ENCODE measurements at regions not wholly inside any gene's neighbourhood (a gene's known extent, or its start where the extent isn't known, plus 50 kb on each side); places are given as distances from the start of the nearest gene placed in this dataset.

DNA sequence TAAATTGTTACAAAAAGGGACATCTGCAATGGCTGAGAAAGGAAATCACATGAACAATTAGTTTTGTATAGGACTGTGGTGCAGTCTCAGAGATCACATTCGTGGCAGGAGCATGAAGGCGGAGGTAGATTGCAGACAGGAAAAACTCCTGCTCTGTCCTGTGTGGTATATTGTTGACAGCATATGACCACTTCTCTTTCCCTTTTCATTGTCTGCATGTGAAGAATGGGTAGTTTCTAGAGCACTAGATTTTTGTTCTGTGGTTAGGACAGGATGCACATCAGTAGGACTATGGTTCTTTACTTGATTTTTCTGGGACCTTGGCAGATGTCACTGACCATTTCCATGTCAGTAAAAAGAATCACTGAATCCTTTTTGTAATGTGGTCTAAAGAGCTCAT, 625.9 kb upstream of the PKN2 start:
- in situ Hi-C loops (cut with MboI; ENCODE audit: low pct_ligation_motif_present in 1 of 4, low pct_unique_long_range_greater_than_20kb in 1 of 4, low sequenced_read_pairs in 3 of 4) = loop anchor here in 2 of 4 donors (25.0 kb wide), 2 partner anchors 746 to 771 kb away; no protein-coding TSS in a partner anchor
- Histone ChIP-seq H3K4me1 (no peaks in the 10 kb centered on the region), H3K27me3 (no peaks in the 10 kb centered on the region), H3K36me3 (no peaks in the 10 kb centered on the region), H3K9me3 (no peaks in the 10 kb centered on the region), H3K27ac (no peak overlapping the region), H3K4me3 (no peak overlapping the region)
- DNase-seq = no peak
- WGBS, 2 donors (ENCODE audit: low coverage in 1 of 2) = 57 to 69% methylated on average over 2 of the region's 2 CpGs
- intact Hi-C loops (cut with DNase I; ENCODE audit: low total_unique reads) = loop anchor here (10.0 kb wide), 1 partner anchor 763 kb away; no protein-coding TSS in a partner anchor
- TF ChIP-seq POLR2A (IDR thresholded peaks at IDR 0.05) (no peak), EP300 (IDR thresholded peaks at IDR 0.05; ENCODE audit: low read depth) (no peak), POLR2AphosphoS5 (IDR thresholded peaks at IDR 0.05) (no peak)
- TF ChIP-seq, protein P1, sequence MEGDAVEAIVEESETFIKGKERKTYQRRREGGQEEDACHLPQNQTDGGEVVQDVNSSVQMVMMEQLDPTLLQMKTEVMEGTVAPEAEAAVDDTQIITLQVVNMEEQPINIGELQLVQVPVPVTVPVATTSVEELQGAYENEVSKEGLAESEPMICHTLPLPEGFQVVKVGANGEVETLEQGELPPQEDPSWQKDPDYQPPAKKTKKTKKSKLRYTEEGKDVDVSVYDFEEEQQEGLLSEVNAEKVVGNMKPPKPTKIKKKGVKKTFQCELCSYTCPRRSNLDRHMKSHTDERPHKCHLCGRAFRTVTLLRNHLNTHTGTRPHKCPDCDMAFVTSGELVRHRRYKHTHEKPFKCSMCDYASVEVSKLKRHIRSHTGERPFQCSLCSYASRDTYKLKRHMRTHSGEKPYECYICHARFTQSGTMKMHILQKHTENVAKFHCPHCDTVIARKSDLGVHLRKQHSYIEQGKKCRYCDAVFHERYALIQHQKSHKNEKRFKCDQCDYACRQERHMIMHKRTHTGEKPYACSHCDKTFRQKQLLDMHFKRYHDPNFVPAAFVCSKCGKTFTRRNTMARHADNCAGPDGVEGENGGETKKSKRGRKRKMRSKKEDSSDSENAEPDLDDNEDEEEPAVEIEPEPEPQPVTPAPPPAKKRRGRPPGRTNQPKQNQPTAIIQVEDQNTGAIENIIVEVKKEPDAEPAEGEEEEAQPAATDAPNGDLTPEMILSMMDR (IDR thresholded peaks at IDR 0.05) = no peak

DNA sequence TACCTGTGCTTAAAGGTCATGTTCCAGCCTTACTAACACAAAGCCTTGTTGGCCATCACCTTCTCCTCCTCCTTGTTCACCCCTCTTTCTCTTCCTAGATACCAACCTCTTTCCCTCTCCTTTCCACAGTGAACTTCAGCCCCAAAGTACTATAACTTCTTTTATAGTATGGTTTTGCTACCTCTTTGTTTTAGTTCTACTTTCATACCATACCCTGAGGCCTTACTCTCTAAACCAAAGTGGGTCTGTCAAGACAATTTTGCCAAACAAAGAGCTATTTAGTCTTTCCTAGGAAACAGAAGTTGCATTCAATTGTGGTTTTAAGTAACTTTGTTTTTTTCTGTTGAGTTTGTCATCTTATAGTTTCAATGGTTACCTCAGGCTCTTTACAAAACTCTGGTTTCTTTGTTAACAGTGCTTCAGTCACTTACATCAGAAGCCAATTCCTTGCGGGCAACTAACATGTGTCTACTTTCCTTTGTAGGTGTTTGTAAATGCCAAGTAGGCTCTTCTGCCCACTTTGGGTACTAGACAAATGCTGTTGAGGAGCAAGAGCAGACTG, 623.9 kb upstream of the PKN2 start:
- no peak for DNase-seq
- no peaks in the 10 kb centered on the region for H3K27me3 ChIP-seq
- WGBS, 2 donors (ENCODE audit: low coverage in 1 of 2) = 94 to 100% methylated on average over 1 of the region's 1 CpG
- H3K4me3 ChIP-seq = no peak overlapping the region
- no peaks in the 10 kb centered on the region for H3K36me3 ChIP-seq
- intact Hi-C loops (cut with DNase I; ENCODE audit: low total_unique reads) = no loop called here
- H3K4me1 ChIP-seq = no peaks in the 10 kb centered on the region
- in situ Hi-C loops (cut with MboI; ENCODE audit: low pct_ligation_motif_present in 1 of 4, low pct_unique_long_range_greater_than_20kb in 1 of 4, low sequenced_read_pairs in 3 of 4) = loop anchor here in 2 of 4 donors (25.0 kb wide), 2 partner anchors 748 to 773 kb away; no protein-coding TSS in a partner anchor
- H3K9me3 ChIP-seq = no peaks in the 10 kb centered on the region
- TF ChIP-seq EP300 (IDR thresholded peaks at IDR 0.05; ENCODE audit: low read depth) = no peak
- TF ChIP-seq, protein P1 (IDR thresholded peaks at IDR 0.05) = no peak
- no peak for TF ChIP-seq POLR2A (IDR thresholded peaks at IDR 0.05)
- TF ChIP-seq POLR2AphosphoS5 (IDR thresholded peaks at IDR 0.05) = no peak
- H3K27ac ChIP-seq = no peak overlapping the region

- no peak overlapping the region for H3K4me3 ChIP-seq
- in situ Hi-C loops (cut with MboI; ENCODE audit: low pct_ligation_motif_present in 1 of 4, low pct_unique_long_range_greater_than_20kb in 1 of 4, low sequenced_read_pairs in 3 of 4) = loop anchor here in 2 of 4 donors (25.0 kb wide), 2 partner anchors 749 to 774 kb away; no protein-coding TSS in a partner anchor
- no peak overlapping the region for H3K27ac ChIP-seq
- H3K27me3 ChIP-seq = no peaks in the 10 kb centered on the region
- DNase-seq = no peak
- intact Hi-C loops (cut with DNase I; ENCODE audit: low total_unique reads) = no loop called here
- no peaks in the 10 kb centered on the region for H3K36me3 ChIP-seq
- no peaks in the 10 kb centered on the region for H3K9me3 ChIP-seq
- TF ChIP-seq EP300 (IDR thresholded peaks at IDR 0.05; ENCODE audit: low read depth) (no peak), POLR2A (IDR thresholded peaks at IDR 0.05) (no peak), POLR2AphosphoS5 (IDR thresholded peaks at IDR 0.05) (no peak)
- TF ChIP-seq, protein P1 (IDR thresholded peaks at IDR 0.05) = no peak
- 74 to 80% methylated on average over 1 to 3 of the region's 3 CpGs for WGBS, 2 donors (ENCODE audit: low coverage in 1 of 2)
- H3K4me1 ChIP-seq = no peaks in the 10 kb centered on the region
These were observed 623.2 kb upstream of the PKN2 start for GRCh38 chr1:88060750-88061491.

- intact Hi-C loops (cut with DNase I; ENCODE audit: low total_unique reads) (no loop called here), in situ Hi-C loops (cut with MboI; ENCODE audit: low pct_ligation_motif_present in 1 of 4, low pct_unique_long_range_greater_than_20kb in 1 of 4, low sequenced_read_pairs in 3 of 4) (loop anchor here in 2 of 4 donors (25.0 kb wide), 2 partner anchors 749 to 774 kb away; no protein-coding TSS in a partner anchor)
- no peak for TF ChIP-seq POLR2A (IDR thresholded peaks at IDR 0.05)
- no peak for TF ChIP-seq EP300 (IDR thresholded peaks at IDR 0.05; ENCODE audit: low read depth)
- TF ChIP-seq POLR2AphosphoS5 (IDR thresholded peaks at IDR 0.05) = no peak
- TF ChIP-seq, protein P1 (IDR thresholded peaks at IDR 0.05) = peak; percentile 63 to 89 (median 73)
- Histone ChIP-seq H3K27ac (no peak overlapping the region), H3K27me3 (no peaks in the 10 kb centered on the region), H3K9me3 (no peaks in the 10 kb centered on the region), H3K4me3 (no peak overlapping the region), H3K4me1 (no peaks in the 10 kb centered on the region), H3K36me3 (no peaks in the 10 kb centered on the region)
- DNase-seq = peak; percentile 58
These were observed 622.4 kb upstream of the PKN2 start for GRCh38 chr1:88061492-88062177.
